HUES6 (cell line): ENCODE measurements at regions not wholly inside any gene's neighbourhood (a gene's known extent, or its start where the extent isn't known, plus 50 kb on each side); places are given as distances from the start of the nearest gene placed in this dataset.

Experiments used
- H3K27ac ChIP-seq: 2 replicates; pipeline ENCODE4 v1.7.0; 2013; ENCODE audit warnings: low read depth, mild to moderate bottlenecking, low read length, inconsistent platforms
- H3K27me3 ChIP-seq: 2 replicates; pipeline ENCODE4 v1.6.1; 2013; ENCODE audit warnings: low read length; ENCODE audit not compliant: control insufficient read depth, insufficient read depth
- H3K36me3 ChIP-seq: 2 replicates; pipeline ENCODE4 v1.6.1; 2013; ENCODE audit warnings: low read length; ENCODE audit not compliant: control insufficient read depth, insufficient read depth
- H3K4me1 ChIP-seq: 2 replicates; pipeline ENCODE4 v1.6.1; 2013; ENCODE audit warnings: low read length; ENCODE audit not compliant: control insufficient read depth, insufficient read depth
- H3K4me3 ChIP-seq: 2 replicates; pipeline ENCODE4 v1.5.1; 2013; ENCODE audit warnings: low read depth, low read length
- H3K9ac ChIP-seq: one replicate; pipeline ENCODE4 v1.6.1; 2013; ENCODE audit warnings: mild to moderate bottlenecking, low read length
- H3K9me3 ChIP-seq: 2 replicates; pipeline ENCODE4 v1.6.1; 2013; ENCODE audit warnings: low read depth, low read length; ENCODE audit not compliant: control insufficient read depth, insufficient read depth

DNA sequence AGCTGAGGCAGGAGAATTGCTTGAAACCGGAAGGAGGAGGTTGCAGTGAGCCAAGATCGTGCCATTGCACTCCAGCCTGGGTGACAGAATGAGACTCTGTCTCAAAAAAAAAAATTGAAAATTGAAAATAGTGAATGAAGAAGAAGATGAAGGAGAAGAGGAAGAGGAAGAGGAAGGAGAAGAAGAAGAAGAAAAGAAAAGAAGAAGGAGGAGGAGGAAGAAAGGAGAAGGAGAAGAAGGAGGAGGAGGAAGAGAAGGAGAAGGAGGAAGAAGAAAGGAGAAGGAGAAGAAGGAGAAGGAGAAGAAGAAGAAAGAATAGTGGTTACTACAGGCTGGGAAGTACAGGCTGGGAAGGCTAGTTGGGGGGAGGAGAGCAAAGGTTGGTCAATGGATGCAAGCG is 124.3 kb upstream of the CPSF6 start:
- H3K36me3 ChIP-seq = no peaks in the 10 kb centered on the region
- no peaks in the 10 kb centered on the region for H3K27me3 ChIP-seq
- peaks cover 7% of the 10 kb centered on the region; the same call in 1 of the 2 replicates for H3K4me1 ChIP-seq
- no peaks in the 10 kb centered on the region for H3K9me3 ChIP-seq
- no peak overlapping the region for H3K4me3 ChIP-seq
- no peak overlapping the region for H3K9ac ChIP-seq
- H3K27ac ChIP-seq = no peak overlapping the region

DNA sequence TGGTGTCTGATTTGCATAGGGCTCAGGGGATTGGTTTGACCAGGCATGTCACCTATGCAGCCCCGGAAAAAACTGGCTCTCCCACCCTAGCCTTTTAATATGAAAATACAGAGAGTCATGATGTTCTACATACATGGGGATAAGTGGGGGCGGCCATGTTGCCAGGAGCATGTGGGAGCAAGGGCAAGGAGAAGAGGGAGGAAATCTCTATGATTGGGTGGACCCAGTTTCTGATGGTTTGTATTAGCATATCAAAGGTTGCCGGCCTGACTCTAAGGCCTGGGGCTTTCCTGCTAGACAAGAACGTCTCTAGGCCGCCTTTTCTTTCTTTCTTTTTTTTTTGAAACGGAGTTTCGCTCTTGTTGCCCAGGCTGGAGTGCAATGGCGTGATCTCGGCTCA is 123.4 kb upstream of the CPSF6 start:
- H3K9me3 ChIP-seq = no peaks in the 10 kb centered on the region
- H3K4me1 ChIP-seq = peaks cover 7% of the 10 kb centered on the region; the same call in 1 of the 2 replicates
- no peak overlapping the region for H3K4me3 ChIP-seq
- H3K27me3 ChIP-seq = no peaks in the 10 kb centered on the region
- H3K27ac ChIP-seq = no peak overlapping the region; the same call in 1 of the 2 replicates
- H3K9ac ChIP-seq = no peak overlapping the region
- H3K36me3 ChIP-seq = no peaks in the 10 kb centered on the region

DNA sequence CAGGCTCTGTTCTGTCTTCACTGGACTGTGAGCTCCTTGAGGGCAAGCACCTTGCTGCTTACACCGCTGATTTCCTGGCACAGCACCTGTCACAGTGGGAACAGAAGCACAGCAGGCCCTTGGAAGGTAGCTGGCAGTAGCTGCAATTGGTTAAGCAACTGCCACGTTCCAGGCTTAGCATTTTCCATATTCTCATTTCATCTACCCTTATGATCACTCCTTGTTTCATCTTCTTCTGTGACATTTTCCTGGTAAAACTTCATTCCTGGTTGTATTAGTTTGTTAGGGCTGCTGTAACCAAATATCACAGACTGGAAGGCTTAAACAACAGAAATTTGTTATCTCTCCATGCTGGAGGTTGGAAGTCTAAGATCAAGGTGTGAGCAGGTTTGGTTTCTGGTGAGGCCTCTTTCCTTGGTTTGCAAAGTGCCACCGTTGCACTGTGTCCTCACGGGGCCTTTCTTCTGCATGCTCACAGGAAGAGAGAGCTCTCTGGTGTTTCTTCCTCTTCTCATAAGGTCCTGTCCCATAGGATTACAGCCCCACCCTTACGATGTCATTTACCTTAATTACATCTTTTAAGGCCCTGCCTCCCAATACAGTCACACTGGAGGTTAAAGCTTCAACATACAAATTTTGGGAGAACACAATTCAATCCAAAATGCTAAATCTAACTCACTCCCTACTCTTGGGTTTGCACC is 121.7 kb upstream of the CPSF6 start:
- H3K36me3 ChIP-seq = no peaks in the 10 kb centered on the region
- peaks cover 7% of the 10 kb centered on the region; the same call in 1 of the 2 replicates for H3K4me1 ChIP-seq
- H3K4me3 ChIP-seq = no peak overlapping the region
- H3K9me3 ChIP-seq = no peaks in the 10 kb centered on the region
- H3K9ac ChIP-seq = no peak overlapping the region
- no peaks in the 10 kb centered on the region for H3K27me3 ChIP-seq
- no peak overlapping the region for H3K27ac ChIP-seq

DNA sequence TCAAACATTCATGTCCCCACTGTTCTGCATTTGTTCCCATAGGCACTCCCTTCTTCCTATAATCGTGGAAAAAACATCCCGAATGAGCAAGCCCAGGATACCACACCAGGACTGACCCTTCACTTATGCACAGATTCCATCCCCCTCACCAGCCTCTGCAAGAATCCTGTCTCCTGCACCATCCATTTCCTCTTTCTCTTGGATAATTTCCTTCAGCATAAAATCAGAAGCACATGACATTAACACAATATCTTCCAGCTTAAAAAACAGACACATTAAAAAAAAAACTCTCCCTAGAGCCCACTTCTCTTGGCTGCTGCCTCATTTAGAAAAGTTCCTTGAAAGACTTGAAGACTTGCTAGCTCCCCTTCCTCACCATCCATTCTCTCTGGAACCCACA is 120.9 kb upstream of the CPSF6 start:
- Histone ChIP-seq H3K36me3 (no peaks in the 10 kb centered on the region), H3K27me3 (no peaks in the 10 kb centered on the region), H3K27ac (no peak overlapping the region), H3K9me3 (no peaks in the 10 kb centered on the region), H3K9ac (no peak overlapping the region), H3K4me1 (peaks cover 7% of the 10 kb centered on the region; the same call in 1 of the 2 replicates), H3K4me3 (no peak overlapping the region)

DNA sequence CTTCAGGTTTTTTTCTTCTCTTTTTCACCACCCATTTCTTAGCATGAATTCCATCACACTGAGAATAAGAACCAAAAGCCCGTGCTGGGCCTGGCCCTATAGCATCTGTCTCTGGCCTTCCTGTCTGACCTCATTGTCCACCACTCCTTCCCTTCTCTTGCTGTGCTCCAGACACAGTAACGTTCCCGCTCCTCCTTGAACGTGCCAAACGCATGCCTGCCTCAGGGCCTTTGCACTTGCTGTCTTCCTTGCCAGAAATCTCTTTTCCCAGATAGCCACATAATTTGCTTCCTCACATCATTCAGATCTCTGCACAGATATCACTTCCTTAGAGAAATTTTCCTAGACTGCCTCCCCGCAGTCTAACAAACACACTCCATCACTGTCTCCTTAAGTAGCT is 119.6 kb upstream of the CPSF6 start:
- Histone ChIP-seq H3K4me3 (no peak overlapping the region), H3K9me3 (no peaks in the 10 kb centered on the region), H3K27me3 (no peaks in the 10 kb centered on the region), H3K4me1 (peaks cover 7% of the 10 kb centered on the region; the same call in 1 of the 2 replicates), H3K36me3 (no peaks in the 10 kb centered on the region), H3K27ac (no peak overlapping the region), H3K9ac (no peak overlapping the region)

DNA sequence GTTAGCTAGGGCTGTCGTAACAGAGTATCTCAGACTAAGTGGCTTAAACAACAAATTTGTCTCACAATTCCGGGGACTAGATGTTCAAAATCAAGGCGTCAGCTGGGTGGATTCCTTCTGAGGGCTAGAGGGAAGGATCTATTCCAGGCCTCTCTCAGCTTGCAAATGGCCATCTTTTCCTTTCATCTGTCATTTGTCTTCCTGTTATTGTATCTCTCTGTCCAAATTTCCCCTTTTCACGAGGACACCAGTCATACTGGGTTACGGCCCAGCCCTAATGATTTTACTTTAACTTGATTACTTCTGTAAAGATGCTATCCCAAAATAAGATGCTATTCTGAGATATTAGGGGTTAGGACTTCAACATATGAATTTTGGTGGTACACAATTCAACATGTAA is 119.0 kb upstream of the CPSF6 start:
- H3K9ac ChIP-seq = no peak overlapping the region
- H3K4me1 ChIP-seq = peaks cover 8% of the 10 kb centered on the region; the same call in 1 of the 2 replicates
- no peak overlapping the region for H3K27ac ChIP-seq
- no peaks in the 10 kb centered on the region for H3K27me3 ChIP-seq
- H3K9me3 ChIP-seq = no peaks in the 10 kb centered on the region
- H3K36me3 ChIP-seq = no peaks in the 10 kb centered on the region
- H3K4me3 ChIP-seq = no peak overlapping the region

DNA sequence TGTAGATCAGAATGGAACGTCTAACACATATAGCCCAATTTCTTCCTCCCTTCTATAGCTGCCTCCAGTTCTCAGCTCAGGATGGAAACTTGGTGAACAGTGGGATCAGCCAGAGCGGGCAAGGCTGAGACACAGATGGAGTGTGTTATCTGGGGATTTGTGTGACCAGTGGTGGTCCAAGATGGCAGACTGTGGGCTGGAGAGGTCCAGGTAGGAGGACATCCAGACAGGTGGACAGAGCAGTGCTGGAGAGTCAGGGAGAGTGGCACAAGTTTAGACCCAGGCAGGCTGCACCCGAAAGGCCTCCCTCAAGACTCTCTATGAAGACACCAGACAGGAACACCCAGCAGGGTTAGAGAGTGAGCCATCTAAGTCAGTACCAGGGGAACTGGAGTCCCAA is 116.1 kb upstream of the CPSF6 start:
- Histone ChIP-seq H3K9me3 (no peaks in the 10 kb centered on the region), H3K36me3 (no peaks in the 10 kb centered on the region), H3K27me3 (no peaks in the 10 kb centered on the region), H3K4me1 (peaks cover 3% of the 10 kb centered on the region; the same call in 1 of the 2 replicates), H3K4me3 (no peak overlapping the region), H3K9ac (no peak overlapping the region), H3K27ac (no peak overlapping the region)

DNA sequence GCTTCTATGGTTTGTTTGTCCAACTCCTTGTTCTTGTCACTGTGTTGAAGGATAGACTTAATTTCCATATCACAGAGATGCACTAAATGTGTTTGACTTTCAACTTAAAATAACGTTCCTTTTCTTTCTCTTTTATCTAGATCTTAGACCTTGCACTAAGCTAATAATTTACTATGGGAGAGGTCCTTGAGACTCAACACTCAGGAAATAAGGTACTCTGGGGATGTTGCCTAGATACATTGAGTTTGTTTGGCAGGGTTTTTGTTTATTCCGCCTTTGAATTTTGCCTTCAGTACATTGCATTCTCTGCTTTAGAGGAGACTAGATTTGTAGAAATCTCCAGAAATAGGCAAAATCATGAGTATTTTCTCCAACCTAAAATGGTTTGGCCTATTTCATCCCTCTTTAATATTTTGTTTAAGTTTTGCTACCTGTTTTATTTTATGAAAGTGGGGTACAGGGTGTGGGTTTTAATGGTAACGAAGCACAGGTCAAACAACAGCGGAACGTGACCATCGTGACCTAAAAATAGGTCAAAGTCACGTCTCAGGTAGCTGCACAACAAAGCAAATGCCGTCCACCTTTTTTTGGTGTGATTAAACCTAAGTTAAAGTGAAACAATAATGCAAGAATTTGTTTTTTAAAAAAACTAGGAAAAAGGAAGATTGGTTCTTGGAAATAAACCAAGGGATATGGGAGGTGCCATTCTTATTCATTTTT is 115.3 kb upstream of the CPSF6 start:
- H3K4me3 ChIP-seq = no peak overlapping the region
- no peaks in the 10 kb centered on the region for H3K9me3 ChIP-seq
- peaks cover 3% of the 10 kb centered on the region; the same call in 1 of the 2 replicates for H3K4me1 ChIP-seq
- H3K27me3 ChIP-seq = no peaks in the 10 kb centered on the region
- H3K9ac ChIP-seq = no peak overlapping the region
- H3K27ac ChIP-seq = no peak overlapping the region
- no peaks in the 10 kb centered on the region for H3K36me3 ChIP-seq

DNA sequence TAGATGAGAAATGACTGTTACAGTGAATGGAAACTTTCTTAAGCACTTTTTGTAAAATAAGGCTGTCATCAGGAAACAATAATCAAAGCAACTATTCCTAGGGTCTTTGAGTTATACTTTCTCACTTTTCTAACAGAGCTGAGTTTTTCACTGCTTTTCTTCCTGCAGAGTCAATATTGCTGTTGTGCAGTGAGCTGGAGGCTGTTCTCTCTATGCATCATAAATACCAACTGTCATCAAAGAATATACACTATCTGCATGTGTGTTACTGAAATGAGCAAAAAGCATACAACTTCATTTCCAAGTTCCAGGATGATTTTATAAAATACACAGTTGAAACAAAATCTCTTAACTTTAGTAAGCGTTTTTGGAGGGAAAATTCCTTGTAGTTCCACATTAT is 110.4 kb upstream of the CPSF6 start:
- H3K4me3 ChIP-seq = no peak overlapping the region
- H3K9me3 ChIP-seq = no peaks in the 10 kb centered on the region
- peaks cover 9% of the 10 kb centered on the region; the same call in 1 of the 2 replicates for H3K4me1 ChIP-seq
- H3K27me3 ChIP-seq = no peaks in the 10 kb centered on the region
- no peak overlapping the region for H3K9ac ChIP-seq
- no peak overlapping the region for H3K27ac ChIP-seq
- no peaks in the 10 kb centered on the region for H3K36me3 ChIP-seq

DNA sequence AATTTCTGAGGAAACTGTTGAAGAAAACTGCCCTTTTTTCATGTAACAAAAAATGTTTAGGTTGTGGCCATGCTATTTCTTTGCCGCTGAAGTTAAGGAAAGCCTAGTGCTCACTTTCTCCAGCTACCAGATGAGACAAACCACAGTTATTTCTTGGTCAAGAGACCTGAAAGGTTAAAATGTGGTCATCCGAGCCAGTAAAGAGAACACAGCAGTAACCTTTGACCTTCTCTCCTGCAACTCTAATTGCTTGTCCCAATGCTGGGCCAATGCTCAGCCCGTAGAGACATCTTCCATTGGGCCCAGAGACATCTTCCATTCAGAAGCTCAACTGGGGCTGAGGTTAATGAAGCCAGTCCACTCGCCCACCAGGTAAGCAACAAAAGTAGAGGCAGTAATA is 109.8 kb upstream of the CPSF6 start:
- H3K36me3 ChIP-seq = no peaks in the 10 kb centered on the region
- H3K4me1 ChIP-seq = peaks cover 9% of the 10 kb centered on the region; the same call in 1 of the 2 replicates
- no peaks in the 10 kb centered on the region for H3K9me3 ChIP-seq
- no peak overlapping the region for H3K4me3 ChIP-seq
- no peaks in the 10 kb centered on the region for H3K27me3 ChIP-seq
- no peak overlapping the region for H3K27ac ChIP-seq
- no peak overlapping the region for H3K9ac ChIP-seq

DNA sequence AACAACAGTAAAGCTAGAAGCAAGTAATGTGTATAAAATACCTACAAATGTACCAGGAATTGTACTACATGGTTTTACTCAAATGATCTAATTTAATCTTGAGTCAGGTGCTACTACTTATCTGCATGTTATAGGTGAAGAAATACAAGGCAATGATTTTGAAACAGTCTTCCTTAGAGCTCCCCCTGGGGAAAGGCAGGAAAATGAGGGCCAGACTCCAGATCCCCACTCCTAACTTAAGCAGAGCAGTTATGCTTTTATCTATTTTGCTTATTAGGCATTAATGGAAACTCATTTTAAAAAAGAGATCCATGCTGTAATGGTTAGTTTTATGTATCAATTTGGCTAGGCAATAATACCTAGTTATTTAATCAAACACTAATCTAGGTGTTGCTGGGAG is 109.3 kb upstream of the CPSF6 start:
- Histone ChIP-seq H3K36me3 (no peaks in the 10 kb centered on the region), H3K4me1 (peaks cover 9% of the 10 kb centered on the region; the same call in 1 of the 2 replicates), H3K9me3 (no peaks in the 10 kb centered on the region), H3K4me3 (no peak overlapping the region), H3K9ac (no peak overlapping the region), H3K27me3 (no peaks in the 10 kb centered on the region), H3K27ac (no peak overlapping the region)
